22Rv1 (cell line): ENCODE measurements at regions not wholly inside any gene's neighbourhood (a gene's known extent, or its start where the extent isn't known, plus 50 kb on each side); places are given as distances from the start of the nearest gene placed in this dataset.

Experiments
- H3K27ac ChIP-seq: fragments of 450-650 bp; 2 replicates; pipeline ENCODE4 v1.5.1; 2017
- CTCF ChIP-seq: fragments of 450-650 bp; IDR thresholded peaks from 2 replicates; pipeline ENCODE4 v1.5.1; 2017; ENCODE audit warnings: mild to moderate bottlenecking
- ZFX ChIP-seq: fragments of 450-650 bp; IDR thresholded peaks from 2 replicates; pipeline ENCODE4 v1.6.1; 2017; ENCODE audit warnings: antibody characterized with exemption, borderline replicate concordance

GRCh38 chr1:30469426-30469825 lies 254.0 kb downstream of the MATN1 start:
- H3K27ac ChIP-seq = no peak overlapping the region
- TF ChIP-seq CTCF = no peak
- TF ChIP-seq ZFX = no peak

- no peak overlapping the region for H3K27ac ChIP-seq
- TF ChIP-seq ZFX (no peak), CTCF (no peak)
Observed at GRCh38 chr1:30467101-30467500, 256.3 kb downstream of the MATN1 start.

GRCh38 chr1:30466610-30467009 lies 256.8 kb downstream of the MATN1 start:
- H3K27ac ChIP-seq = no peak overlapping the region
- TF ChIP-seq CTCF = no peak
- no peak for TF ChIP-seq ZFX

- no peak overlapping the region for H3K27ac ChIP-seq
- no peak for TF ChIP-seq CTCF
- TF ChIP-seq ZFX = no peak
Observed at GRCh38 chr1:30466026-30466425, 257.4 kb downstream of the MATN1 start.

GRCh38 chr1:30465096-30465495 lies 258.3 kb downstream of the MATN1 start:
- TF ChIP-seq CTCF = no peak
- TF ChIP-seq ZFX = no peak
- H3K27ac ChIP-seq = no peak overlapping the region

GRCh38 chr1:30464187-30464617 lies 259.2 kb downstream of the MATN1 start:
- TF ChIP-seq CTCF = no peak
- no peak for TF ChIP-seq ZFX
- no peak overlapping the region for H3K27ac ChIP-seq

- no peak for TF ChIP-seq CTCF
- no peak for TF ChIP-seq ZFX
- H3K27ac ChIP-seq = no peak overlapping the region
Observed at GRCh38 chr1:30462826-30463425, 260.5 kb downstream of the MATN1 start.
